ENCODE measurements at regions not wholly inside any gene's neighbourhood (a gene's known extent, or its start where the extent isn't known, plus 50 kb on each side); places are given as distances from the start of the nearest gene placed in this dataset.

GRCh38 chr15:70240082-70240481 is 142.4 kb upstream of the TLE3 start:
- TF ChIP-seq POLR2AphosphoS5 (IDR thresholded peaks at IDR 0.05): no peak
- no peak for TF ChIP-seq CTCF (IDR thresholded peaks at IDR 0.05)
- TF ChIP-seq POLR2A (IDR thresholded peaks at IDR 0.05; ENCODE audit: low read depth): no peak
